OCI-LY3 (cell line): ENCODE measurements at regions not wholly inside any gene's neighbourhood (a gene's known extent, or its start where the extent isn't known, plus 50 kb on each side); places are given as distances from the start of the nearest gene placed in this dataset.

Experiments
- CTCF ChIP-seq: fragments of 200-600, 300-600 bp; sonication (generic); IDR thresholded peaks from 2 replicates; pipeline ENCODE4 v1.5.1; 2014; ENCODE audit warnings: antibody characterized with exemption, low read length, low read depth
- EZH2phosphoT487 ChIP-seq: fragments of 200-600 bp; shearing (Covaris generic); IDR thresholded peaks from 2 replicates; pipeline ENCODE4 v1.6.1; 2018; ENCODE audit warnings: antibody characterized with exemption, mixed run types, low read depth

GRCh38 chr5:174198541-174198940 is 153.0 kb downstream of the NSG2 start:
- TF ChIP-seq CTCF (no peak), EZH2phosphoT487 (no peak)
